Astrocyte (in vitro differentiated cells and primary cell): ENCODE measurements at regions not wholly inside any gene's neighbourhood (a gene's known extent, or its start where the extent isn't known, plus 50 kb on each side); places are given as distances from the start of the nearest gene placed in this dataset.

Source experiments
- EZH2 ChIP-seq: IDR thresholded peaks from 2 replicates; pipeline ENCODE4 v1.6.1; 2012; ENCODE audit warnings: mild to moderate bottlenecking, low read length, inconsistent platforms; ENCODE audit not compliant: insufficient read depth
- TF ChIP-seq, protein P1 (sequence below): IDR thresholded peaks from 2 replicates; pipeline ENCODE4 v1.5.1; 2011; ENCODE audit warnings: low read depth, mild to moderate bottlenecking, inconsistent platforms, low read length, moderate library complexity; ENCODE audit not compliant: insufficient read depth

DNA sequence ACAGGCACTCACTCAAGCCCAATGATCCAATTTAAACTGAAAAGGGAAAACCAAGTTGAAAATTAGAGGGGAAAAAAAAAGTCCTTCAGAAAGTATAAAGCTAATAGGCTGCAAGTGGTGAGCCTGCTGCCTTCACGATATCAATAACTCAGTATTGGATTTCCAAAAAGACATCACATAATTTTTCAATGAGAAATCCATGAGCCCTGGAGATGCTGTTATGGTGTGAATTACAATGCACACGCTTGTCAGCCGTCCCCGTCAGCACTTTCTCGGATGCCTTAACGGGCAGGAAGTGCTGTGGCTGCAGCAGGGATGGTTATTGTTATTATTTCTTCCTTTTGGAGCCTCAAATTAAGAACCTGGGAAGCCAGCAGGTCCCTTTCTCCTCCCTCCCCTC lies 138.5 kb downstream of the DHX35 start:
- TF ChIP-seq, protein P1, sequence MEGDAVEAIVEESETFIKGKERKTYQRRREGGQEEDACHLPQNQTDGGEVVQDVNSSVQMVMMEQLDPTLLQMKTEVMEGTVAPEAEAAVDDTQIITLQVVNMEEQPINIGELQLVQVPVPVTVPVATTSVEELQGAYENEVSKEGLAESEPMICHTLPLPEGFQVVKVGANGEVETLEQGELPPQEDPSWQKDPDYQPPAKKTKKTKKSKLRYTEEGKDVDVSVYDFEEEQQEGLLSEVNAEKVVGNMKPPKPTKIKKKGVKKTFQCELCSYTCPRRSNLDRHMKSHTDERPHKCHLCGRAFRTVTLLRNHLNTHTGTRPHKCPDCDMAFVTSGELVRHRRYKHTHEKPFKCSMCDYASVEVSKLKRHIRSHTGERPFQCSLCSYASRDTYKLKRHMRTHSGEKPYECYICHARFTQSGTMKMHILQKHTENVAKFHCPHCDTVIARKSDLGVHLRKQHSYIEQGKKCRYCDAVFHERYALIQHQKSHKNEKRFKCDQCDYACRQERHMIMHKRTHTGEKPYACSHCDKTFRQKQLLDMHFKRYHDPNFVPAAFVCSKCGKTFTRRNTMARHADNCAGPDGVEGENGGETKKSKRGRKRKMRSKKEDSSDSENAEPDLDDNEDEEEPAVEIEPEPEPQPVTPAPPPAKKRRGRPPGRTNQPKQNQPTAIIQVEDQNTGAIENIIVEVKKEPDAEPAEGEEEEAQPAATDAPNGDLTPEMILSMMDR: no peak
- TF ChIP-seq EZH2: no peak
